ENCODE measurements at regions not wholly inside any gene's neighbourhood (a gene's known extent, or its start where the extent isn't known, plus 50 kb on each side); places are given as distances from the start of the nearest gene placed in this dataset.

DNA sequence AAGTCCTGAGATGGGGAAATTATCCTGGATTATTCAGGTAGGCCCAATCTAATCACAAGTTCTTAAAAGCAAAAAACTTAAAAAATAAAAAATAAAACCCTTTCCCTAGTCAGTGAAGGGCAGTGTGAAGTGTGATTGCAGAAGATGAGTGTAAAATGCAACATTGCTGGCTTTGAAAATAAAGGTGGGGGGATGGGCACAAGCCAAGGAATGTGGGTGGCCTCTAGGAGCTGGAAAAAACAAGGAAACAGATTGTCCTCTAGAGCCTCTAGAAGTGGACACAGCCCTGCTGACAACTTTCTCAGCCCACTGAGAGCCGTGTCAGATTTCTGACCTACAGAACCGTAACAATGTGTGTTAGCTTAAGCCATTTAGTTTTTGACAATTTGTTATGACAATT, 184.3 kb upstream of the HNRNPA3 start:
- ATAC-seq (replicated peaks; ENCODE audit: extremely low read depth, poor library complexity, severe bottlenecking) = no peak

DNA sequence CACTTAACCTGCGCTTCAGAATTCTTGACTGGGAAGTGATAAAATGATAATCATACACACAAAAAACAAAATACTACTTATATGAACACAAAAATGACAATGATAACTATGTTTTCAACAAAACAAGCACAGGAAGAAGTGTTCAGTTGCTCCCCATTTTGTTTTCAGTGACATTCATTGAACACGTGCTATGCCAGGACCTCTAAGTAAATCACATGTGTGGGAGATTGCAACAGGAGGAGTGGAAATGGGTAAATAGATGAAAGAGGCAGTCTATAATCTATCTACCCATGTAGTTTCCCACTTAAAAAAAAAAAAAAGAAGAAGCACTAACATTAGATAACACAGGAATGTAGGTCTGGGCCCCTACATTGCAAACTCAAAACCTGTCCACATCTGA, 183.5 kb upstream of the HNRNPA3 start:
- ATAC-seq (replicated peaks; ENCODE audit: extremely low read depth, poor library complexity, severe bottlenecking) (no peak), DNase-seq (ENCODE audit: low spot score in 2 of 2) (no peak)
- Mint-ChIP-seq H3K27ac (ENCODE audit: low read depth) (no peak overlapping the region), H3K27me3 (peaks cover 57% of the 10 kb centered on the region), H3K4me1 (no peaks in the 10 kb centered on the region), H3K4me3 (no peak overlapping the region), H3K9me3 (no peaks in the 10 kb centered on the region), H3K36me3 (ENCODE audit: insufficient read depth) (no peaks in the 10 kb centered on the region)

More for the DNA sequence above, 184.3 kb upstream of the HNRNPA3 start:
- DNase-seq (ENCODE audit: low spot score in 2 of 2) = no peak
- H3K4me1 Mint-ChIP-seq = no peaks in the 10 kb centered on the region
- H3K9me3 Mint-ChIP-seq = no peaks in the 10 kb centered on the region
- H3K27ac Mint-ChIP-seq (ENCODE audit: low read depth) = no peak overlapping the region
- H3K4me3 Mint-ChIP-seq = no peak overlapping the region
- H3K36me3 Mint-ChIP-seq (ENCODE audit: insufficient read depth) = no peaks in the 10 kb centered on the region
- peaks cover 49% of the 10 kb centered on the region for H3K27me3 Mint-ChIP-seq

DNA sequence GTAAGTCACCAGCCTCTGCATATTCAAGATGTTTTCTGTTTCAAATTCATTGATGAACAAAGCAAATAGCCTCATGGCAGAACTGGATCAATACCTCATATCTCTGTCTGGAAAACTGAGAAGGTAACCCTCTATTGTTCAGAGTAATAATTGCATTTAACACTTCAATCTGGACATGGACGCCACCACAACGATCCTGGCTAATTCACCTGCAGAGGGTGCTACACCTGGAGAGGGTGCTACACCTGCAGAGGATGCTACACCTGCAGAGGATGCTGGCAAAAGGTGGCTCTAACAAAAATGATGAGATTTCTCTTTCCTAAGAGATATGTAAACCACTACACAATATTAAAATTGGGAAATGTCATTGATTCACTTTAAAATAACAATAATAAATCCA, 183.1 kb upstream of the HNRNPA3 start:
- Mint-ChIP-seq H3K4me3 (no peak overlapping the region), H3K36me3 (ENCODE audit: insufficient read depth) (no peaks in the 10 kb centered on the region), H3K27ac (ENCODE audit: low read depth) (no peak overlapping the region), H3K9me3 (no peaks in the 10 kb centered on the region), H3K27me3 (peaks cover 61% of the 10 kb centered on the region), H3K4me1 (no peaks in the 10 kb centered on the region)
- no peak for DNase-seq (ENCODE audit: low spot score in 2 of 2)
- ATAC-seq (replicated peaks; ENCODE audit: extremely low read depth, poor library complexity, severe bottlenecking) = no peak

DNA sequence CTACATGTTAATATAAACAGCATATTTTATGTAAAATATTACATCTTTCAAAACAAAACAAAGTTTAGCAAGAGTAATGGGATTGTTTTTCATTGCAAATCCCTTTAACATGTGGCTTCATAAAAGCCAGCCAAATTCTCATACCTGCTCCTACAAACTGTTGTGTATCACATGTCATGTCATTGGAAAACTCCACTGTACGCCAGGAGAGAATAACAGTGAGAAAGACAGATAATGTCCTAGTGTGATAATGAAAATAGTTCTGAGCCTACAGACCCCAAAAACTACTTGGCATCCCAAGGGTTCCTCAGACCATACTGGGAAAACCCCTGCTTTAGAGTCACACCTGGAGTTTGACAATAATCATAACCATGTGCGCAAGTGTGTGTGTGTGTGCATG, 182.7 kb upstream of the HNRNPA3 start:
- ATAC-seq (replicated peaks; ENCODE audit: extremely low read depth, poor library complexity, severe bottlenecking) (no peak), DNase-seq (ENCODE audit: low spot score in 2 of 2) (no peak)
- no peaks in the 10 kb centered on the region for H3K9me3 Mint-ChIP-seq
- peaks cover 63% of the 10 kb centered on the region for H3K27me3 Mint-ChIP-seq
- H3K4me1 Mint-ChIP-seq = no peaks in the 10 kb centered on the region
- no peak overlapping the region for H3K4me3 Mint-ChIP-seq
- H3K27ac Mint-ChIP-seq (ENCODE audit: low read depth) = no peak overlapping the region
- no peaks in the 10 kb centered on the region for H3K36me3 Mint-ChIP-seq (ENCODE audit: insufficient read depth)

DNA sequence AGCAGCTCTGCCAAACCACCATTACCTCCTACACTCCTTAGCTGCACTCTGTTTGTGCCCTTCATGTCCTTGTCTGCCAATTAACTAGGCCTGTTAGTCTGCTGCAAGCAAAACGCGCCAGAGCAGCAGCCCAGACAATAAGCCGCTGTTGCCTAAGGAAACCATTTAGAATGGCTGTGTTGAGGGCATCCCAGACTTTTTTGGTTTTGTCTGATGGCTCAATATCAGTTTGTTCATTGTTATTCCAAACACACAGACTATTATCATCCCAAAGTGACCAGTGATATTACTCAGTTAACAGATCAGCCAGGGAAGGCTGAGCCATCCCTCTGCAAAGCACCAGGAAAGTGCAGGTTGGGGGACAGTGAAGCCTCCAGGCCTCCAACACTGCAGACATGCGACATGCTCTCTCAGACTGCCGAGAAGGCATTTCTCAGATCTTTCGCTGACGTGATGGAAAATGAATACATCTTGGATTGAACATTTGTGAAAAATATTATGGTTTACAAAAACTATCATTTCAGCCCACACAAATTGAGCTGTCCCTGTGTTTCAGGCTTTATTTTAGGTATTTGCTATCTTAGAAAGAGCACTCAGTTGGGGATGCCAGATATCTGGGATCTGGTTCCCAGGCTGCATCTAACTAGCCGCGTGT, 182.0 kb upstream of the HNRNPA3 start:
- H3K27me3 Mint-ChIP-seq = peaks cover 67% of the 10 kb centered on the region
- H3K36me3 Mint-ChIP-seq (ENCODE audit: insufficient read depth) = no peaks in the 10 kb centered on the region
- H3K27ac Mint-ChIP-seq (ENCODE audit: low read depth) = no peak overlapping the region
- no peaks in the 10 kb centered on the region for H3K9me3 Mint-ChIP-seq
- no peak overlapping the region for H3K4me3 Mint-ChIP-seq
- no peak for DNase-seq (ENCODE audit: low spot score in 2 of 2)
- ATAC-seq (replicated peaks; ENCODE audit: extremely low read depth, poor library complexity, severe bottlenecking) = no peak
- no peaks in the 10 kb centered on the region for H3K4me1 Mint-ChIP-seq

DNA sequence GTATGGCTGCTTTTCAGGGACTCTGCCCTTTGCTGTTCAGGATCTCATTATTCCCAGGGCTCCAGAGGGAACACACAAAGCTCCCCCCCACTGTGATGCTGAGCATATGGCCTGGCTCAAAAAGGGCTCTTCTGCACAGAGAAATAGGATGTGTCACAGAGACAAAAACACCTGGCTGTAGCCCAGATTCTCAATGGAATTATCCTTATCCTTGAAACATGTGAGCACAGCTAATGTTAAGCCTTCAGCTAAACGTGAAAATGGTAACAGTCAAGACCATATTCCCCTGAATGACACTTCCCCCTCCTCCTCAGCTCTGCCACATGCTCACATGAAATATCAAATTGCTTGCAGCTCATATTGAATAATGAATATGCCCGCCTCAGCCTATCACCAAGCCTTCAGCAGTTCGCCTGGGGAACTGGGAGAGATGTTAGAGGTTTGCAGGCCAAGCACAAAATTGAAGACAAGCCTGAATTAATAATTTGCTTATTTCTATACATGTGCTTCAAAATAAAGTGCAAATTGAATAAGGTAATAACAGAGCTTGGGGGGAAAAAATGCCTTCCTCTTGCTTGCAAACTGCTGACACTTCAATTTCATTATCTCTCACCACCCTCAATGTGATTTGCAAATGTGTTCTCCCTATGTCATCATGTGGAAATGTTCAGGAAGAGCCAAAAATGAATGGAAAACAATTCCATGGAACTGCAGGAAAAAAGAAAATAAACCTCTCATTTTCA, 181.0 kb upstream of the HNRNPA3 start:
- DNase-seq (ENCODE audit: low spot score in 2 of 2) (no peak), ATAC-seq (replicated peaks; ENCODE audit: extremely low read depth, poor library complexity, severe bottlenecking) (no peak)
- peaks cover 58% of the 10 kb centered on the region for H3K27me3 Mint-ChIP-seq
- no peaks in the 10 kb centered on the region for H3K36me3 Mint-ChIP-seq (ENCODE audit: insufficient read depth)
- no peak overlapping the region for H3K27ac Mint-ChIP-seq (ENCODE audit: low read depth)
- no peaks in the 10 kb centered on the region for H3K9me3 Mint-ChIP-seq
- no peaks in the 10 kb centered on the region for H3K4me1 Mint-ChIP-seq
- H3K4me3 Mint-ChIP-seq = no peak overlapping the region

DNA sequence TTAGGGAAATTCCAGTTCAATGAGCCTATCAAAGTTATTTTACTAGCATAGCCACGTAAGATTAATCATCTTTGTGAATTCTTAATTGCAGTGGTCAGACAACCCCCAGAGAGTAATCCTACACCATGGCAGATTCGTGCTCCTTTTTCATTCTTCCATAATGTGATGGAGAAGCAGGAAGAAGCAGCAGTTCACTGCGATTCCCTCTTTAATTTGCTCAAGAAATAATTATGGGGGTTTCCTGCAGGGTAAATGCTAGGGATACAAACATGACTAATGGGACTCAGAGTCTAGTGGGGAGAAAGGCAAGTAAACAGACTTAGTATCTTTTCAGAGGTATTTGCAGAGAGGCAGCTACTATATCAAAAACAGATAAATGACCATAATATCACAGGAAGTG, 175.8 kb upstream of the HNRNPA3 start:
- H3K9me3 Mint-ChIP-seq = no peaks in the 10 kb centered on the region
- H3K36me3 Mint-ChIP-seq (ENCODE audit: insufficient read depth) = no peaks in the 10 kb centered on the region
- no peaks in the 10 kb centered on the region for H3K4me1 Mint-ChIP-seq
- DNase-seq (ENCODE audit: low spot score in 2 of 2) (no peak), ATAC-seq (replicated peaks; ENCODE audit: extremely low read depth, poor library complexity, severe bottlenecking) (no peak)
- H3K27me3 Mint-ChIP-seq = peaks cover 79% of the 10 kb centered on the region
- no peak overlapping the region for H3K4me3 Mint-ChIP-seq
- no peak overlapping the region for H3K27ac Mint-ChIP-seq (ENCODE audit: low read depth)

DNA sequence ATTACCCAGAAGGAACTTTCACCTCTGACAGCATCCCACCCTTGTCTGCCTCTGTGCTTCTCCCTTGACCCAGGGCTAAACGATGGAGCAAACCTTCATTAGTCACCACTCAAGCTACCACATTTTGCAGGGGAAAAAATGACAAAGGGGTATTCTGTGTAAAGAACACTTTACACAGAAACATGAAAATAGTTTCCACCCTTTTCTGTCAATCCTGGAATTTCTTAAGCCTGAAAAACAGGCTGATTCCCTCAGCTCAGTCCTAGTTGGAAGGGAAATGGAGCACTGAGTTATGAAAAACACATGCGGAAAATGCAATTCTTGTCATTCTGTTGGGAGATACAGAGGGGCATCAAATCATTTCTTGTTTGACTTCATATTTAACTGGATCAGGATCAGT, 175.0 kb upstream of the HNRNPA3 start:
- no peaks in the 10 kb centered on the region for H3K9me3 Mint-ChIP-seq
- no peaks in the 10 kb centered on the region for H3K4me1 Mint-ChIP-seq
- no peak overlapping the region for H3K27ac Mint-ChIP-seq (ENCODE audit: low read depth)
- no peak overlapping the region for H3K4me3 Mint-ChIP-seq
- H3K27me3 Mint-ChIP-seq = peaks cover 77% of the 10 kb centered on the region
- DNase-seq (ENCODE audit: low spot score in 2 of 2) (no peak), ATAC-seq (replicated peaks; ENCODE audit: extremely low read depth, poor library complexity, severe bottlenecking) (no peak)
- H3K36me3 Mint-ChIP-seq (ENCODE audit: insufficient read depth) = no peaks in the 10 kb centered on the region

DNA sequence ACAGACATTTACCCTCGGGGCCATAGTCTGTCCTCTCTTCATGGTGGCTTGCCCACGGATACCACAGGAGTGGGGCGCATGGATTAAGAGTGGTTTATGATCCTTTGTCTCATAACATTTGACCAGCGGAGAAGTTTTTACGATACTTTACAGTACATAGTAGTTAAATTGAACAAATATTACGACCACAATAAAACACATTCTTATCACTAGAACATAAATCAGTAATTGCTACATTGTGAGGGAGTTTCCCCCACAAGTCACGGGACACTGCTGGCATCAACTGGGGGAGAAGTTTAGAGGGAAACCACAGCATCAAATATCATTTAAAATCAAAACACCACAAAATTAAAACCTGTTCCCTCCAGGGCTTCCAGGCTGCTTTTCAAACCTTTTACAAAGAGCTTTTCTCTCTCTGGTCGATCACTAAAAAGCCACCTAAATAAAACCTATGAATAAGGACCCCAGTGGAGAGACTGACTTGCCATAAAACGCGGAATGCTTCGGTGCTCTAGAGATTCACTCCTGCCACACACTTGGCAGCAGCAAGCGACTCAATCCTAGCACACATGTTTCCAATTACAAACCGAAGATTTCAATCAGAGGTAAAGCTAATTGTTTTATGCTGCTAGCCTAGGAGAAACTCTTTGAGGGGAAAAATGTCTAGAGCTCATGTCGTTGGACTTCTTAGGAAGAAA, 173.7 kb upstream of the HNRNPA3 start:
- no peaks in the 10 kb centered on the region for H3K4me1 Mint-ChIP-seq
- H3K36me3 Mint-ChIP-seq (ENCODE audit: insufficient read depth) = no peaks in the 10 kb centered on the region
- no peak overlapping the region for H3K27ac Mint-ChIP-seq (ENCODE audit: low read depth)
- H3K27me3 Mint-ChIP-seq = peaks cover 69% of the 10 kb centered on the region
- H3K4me3 Mint-ChIP-seq = no peak overlapping the region
- DNase-seq (ENCODE audit: low spot score in 2 of 2) (no peak), ATAC-seq (replicated peaks; ENCODE audit: extremely low read depth, poor library complexity, severe bottlenecking) (no peak)
- no peaks in the 10 kb centered on the region for H3K9me3 Mint-ChIP-seq

DNA sequence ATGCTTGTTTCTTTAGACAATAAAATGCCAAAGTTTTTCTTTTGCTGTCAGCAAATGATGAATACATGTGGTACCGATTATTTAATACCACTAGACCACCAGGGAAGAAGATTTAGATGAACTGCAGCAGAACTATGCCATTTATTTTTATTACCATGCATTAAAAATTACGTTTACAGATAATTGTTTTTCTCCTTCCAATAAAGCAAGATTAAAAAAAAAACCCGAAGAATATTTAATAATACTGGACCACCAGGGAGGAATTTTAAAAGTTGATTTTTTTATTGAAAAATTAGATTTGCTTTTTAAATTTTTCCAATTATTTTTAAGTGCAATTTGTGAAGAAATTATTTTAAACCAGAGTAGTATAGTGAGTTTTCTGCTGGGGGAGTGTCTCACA, 170.3 kb upstream of the HNRNPA3 start:
- Mint-ChIP-seq H3K4me3 (no peak overlapping the region), H3K27ac (ENCODE audit: low read depth) (no peak overlapping the region), H3K27me3 (peaks cover 54% of the 10 kb centered on the region), H3K9me3 (no peaks in the 10 kb centered on the region), H3K36me3 (ENCODE audit: insufficient read depth) (no peaks in the 10 kb centered on the region), H3K4me1 (no peaks in the 10 kb centered on the region)
- no peak for DNase-seq (ENCODE audit: low spot score in 2 of 2)
- no peak for ATAC-seq (replicated peaks; ENCODE audit: extremely low read depth, poor library complexity, severe bottlenecking)

DNA sequence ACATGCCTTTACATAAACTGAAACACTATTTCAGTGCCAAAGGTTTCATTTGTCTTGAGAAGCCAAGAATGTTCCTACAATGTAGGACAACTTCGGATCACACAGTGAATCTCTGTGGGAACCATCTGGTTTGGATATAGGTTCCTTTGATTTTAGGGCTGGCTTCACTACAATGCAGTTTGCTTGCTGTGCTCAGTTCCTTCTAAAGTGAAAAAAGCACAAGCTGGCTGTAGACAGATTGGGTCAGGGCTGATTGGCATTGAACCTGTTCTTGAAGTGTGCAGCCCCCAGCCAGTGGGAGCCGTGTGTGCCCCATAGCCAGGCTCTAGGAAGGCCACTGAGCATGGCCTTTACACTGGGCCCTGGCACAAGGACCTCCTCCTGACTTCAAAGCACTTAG, 167.9 kb upstream of the HNRNPA3 start:
- no peaks in the 10 kb centered on the region for H3K36me3 Mint-ChIP-seq (ENCODE audit: insufficient read depth)
- H3K9me3 Mint-ChIP-seq = no peaks in the 10 kb centered on the region
- H3K4me1 Mint-ChIP-seq = no peaks in the 10 kb centered on the region
- no peak overlapping the region for H3K4me3 Mint-ChIP-seq
- DNase-seq (ENCODE audit: low spot score in 2 of 2) (no peak), ATAC-seq (replicated peaks; ENCODE audit: extremely low read depth, poor library complexity, severe bottlenecking) (no peak)
- peaks cover 33% of the 10 kb centered on the region for H3K27me3 Mint-ChIP-seq
- H3K27ac Mint-ChIP-seq (ENCODE audit: low read depth) = no peak overlapping the region

DNA sequence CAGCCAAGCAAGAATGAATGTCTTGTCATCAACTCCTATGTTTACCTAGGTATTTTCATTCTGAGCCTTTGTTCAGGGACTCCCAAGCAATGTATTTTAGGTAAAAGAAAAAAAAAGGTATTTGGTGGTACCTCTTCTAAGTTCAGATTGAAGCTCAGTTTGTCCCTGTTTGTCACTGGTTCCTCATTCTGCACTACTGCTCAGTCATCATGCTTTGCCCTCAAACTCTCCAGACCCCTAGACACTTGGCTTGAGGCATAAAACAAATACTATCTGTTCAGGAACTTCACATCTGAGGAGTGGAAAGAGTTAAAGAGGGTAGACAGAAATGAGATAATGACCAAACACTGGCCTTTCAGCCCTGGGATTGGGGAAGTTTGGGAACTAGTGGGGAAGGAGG, 163.6 kb upstream of the HNRNPA3 start:
- DNase-seq (ENCODE audit: low spot score in 2 of 2) = no peak
- Mint-ChIP-seq H3K9me3 (no peaks in the 10 kb centered on the region), H3K27me3 (peaks cover under 1% of the 10 kb centered on the region), H3K4me1 (no peaks in the 10 kb centered on the region), H3K4me3 (no peak overlapping the region), H3K27ac (ENCODE audit: low read depth) (no peak overlapping the region), H3K36me3 (ENCODE audit: insufficient read depth) (no peaks in the 10 kb centered on the region)
- no peak for ATAC-seq (replicated peaks; ENCODE audit: extremely low read depth, poor library complexity, severe bottlenecking)

DNA sequence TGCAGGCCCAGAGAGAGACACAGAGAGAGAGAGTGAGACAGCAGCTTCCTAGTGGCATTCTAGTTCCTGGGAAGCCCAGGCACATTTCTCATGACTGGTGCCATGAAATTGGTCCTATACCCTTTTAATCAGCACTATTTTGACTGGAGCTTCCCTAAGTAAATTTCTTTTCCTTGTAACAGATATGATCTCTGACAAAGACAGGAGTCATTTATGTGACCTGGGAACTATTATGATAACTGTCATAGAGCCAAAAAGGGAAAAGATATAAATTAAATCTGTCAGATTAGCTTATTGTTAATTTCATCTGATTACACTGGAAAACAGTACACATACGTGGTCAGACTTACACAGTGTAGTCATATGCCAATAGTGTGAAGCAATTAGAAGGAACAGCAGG, 161.3 kb upstream of the HNRNPA3 start:
- ATAC-seq (replicated peaks; ENCODE audit: extremely low read depth, poor library complexity, severe bottlenecking) (no peak), DNase-seq (ENCODE audit: low spot score in 2 of 2) (no peak)
- Mint-ChIP-seq H3K4me1 (no peaks in the 10 kb centered on the region), H3K27me3 (no peaks in the 10 kb centered on the region), H3K36me3 (ENCODE audit: insufficient read depth) (no peaks in the 10 kb centered on the region), H3K9me3 (no peaks in the 10 kb centered on the region), H3K27ac (ENCODE audit: low read depth) (no peak overlapping the region), H3K4me3 (no peak overlapping the region)

Data from central memory CD8-positive, alpha-beta T cell (primary cell).